Duodenal mucosa (tissue), 2 donors: ENCODE measurements at regions not wholly inside any gene's neighbourhood (a gene's known extent, or its start where the extent isn't known, plus 50 kb on each side); places are given as distances from the start of the nearest gene placed in this dataset.

Experiments
- H3K27ac ChIP-seq: one replicate; pipeline ENCODE4 v1.7.0; 2013; ENCODE audit warnings: low read depth, low read length
- H3K27me3 ChIP-seq, 2 donors: one replicate each; pipeline ENCODE4 v1.7.0; 2013; ENCODE audit warnings: low read length in 2 of 2, control low read depth in 1 of 2; ENCODE audit not compliant: insufficient read depth in 2 of 2, control insufficient read depth in 1 of 2
- H3K36me3 ChIP-seq, 2 donors: one replicate each; pipeline ENCODE4 v1.7.0; 2013; ENCODE audit warnings: low read length in 2 of 2, control low read depth in 1 of 2; ENCODE audit not compliant: insufficient read depth in 2 of 2, control insufficient read depth in 1 of 2
- H3K4me1 ChIP-seq, 2 donors: one replicate each; pipeline ENCODE4 v1.7.0; 2013; ENCODE audit warnings: low read length in 2 of 2, control low read depth in 1 of 2; ENCODE audit not compliant: insufficient read depth in 2 of 2, control insufficient read depth in 1 of 2
- H3K4me3 ChIP-seq, 2 donors: one replicate each; pipeline ENCODE4 v1.7.0; 2013; ENCODE audit warnings: low read length in 2 of 2, low read depth in 1 of 2
- H3K9ac ChIP-seq, 2 donors: one replicate each; pipeline ENCODE4 v1.7.0; 2013; ENCODE audit warnings: low read length in 2 of 2, low read depth in 1 of 2
- H3K9me3 ChIP-seq, 2 donors: one replicate each; pipeline ENCODE4 v1.7.0; 2013; ENCODE audit warnings: low read length in 2 of 2, control low read depth in 1 of 2; ENCODE audit not compliant: control insufficient read depth in 1 of 2

DNA sequence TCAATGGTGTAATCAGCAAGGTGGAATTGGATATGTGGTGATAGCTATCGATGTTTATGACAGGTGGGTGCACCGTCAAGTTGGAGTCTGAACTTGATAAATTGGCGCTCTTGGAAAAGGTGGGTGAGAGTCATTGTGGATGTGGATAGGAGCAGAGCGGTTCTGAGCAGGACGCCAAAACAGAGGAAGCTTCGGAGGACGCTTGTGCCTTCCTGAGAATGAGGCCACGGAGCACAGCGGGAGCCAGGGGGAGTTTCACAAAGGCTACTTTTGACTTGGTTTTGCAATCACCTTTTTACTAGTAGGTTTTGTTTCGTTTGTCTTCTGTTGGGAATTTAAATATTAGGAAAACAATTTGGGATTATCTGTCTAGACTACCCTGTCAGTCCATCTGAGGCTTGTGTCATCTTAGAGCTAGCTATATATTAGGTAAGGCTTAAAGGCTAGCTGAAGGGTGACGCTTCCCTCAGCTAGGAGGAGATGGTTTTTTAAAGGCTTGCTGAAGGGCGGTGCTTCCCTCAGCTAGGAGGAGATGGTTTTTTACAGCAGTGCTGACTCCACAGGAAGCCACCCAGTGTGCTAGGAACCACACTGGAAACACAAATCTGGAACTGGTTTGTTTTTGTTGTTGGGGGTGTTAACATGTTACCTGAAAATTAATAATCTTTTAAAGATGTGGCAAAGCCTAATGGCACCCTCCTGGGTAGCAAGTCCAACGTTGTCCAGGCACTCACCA, 142.4 kb upstream of the IRX4 start:
- H3K4me3 ChIP-seq, result no peak overlapping the region
- H3K27ac ChIP-seq, result no peak overlapping the region
- peaks cover 4 to 7% of the 10 kb centered on the region in 2 donors for H3K27me3 ChIP-seq
- no peaks in the 10 kb centered on the region for H3K9me3 ChIP-seq
- no peaks in the 10 kb centered on the region for H3K36me3 ChIP-seq
- no peaks in the 10 kb centered on the region for H3K4me1 ChIP-seq
- no peak overlapping the region for H3K9ac ChIP-seq

DNA sequence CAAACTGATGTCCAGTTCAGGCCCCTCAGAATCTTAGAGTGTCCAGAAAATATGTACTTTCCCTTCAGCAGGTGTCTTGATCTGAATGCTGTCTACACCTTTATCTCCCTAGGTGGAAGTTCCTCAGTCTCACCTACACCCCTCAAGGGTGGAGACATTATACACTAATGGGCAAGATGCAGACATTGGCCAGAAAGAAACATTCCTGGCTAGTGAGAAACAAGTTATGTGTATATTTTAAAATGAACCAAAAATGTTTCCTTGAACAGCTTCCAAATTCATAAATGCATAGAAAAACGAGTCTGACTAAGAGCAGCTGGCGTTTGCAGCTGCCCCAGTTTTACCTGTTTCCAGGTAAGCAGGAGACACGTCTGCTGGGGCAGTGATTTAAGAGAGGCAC, 140.5 kb upstream of the IRX4 start:
- H3K9ac ChIP-seq, result no peak overlapping the region
- H3K4me3 ChIP-seq, result no peak overlapping the region
- no peak overlapping the region for H3K27ac ChIP-seq
- no peaks in the 10 kb centered on the region for H3K36me3 ChIP-seq
- H3K4me1 ChIP-seq, result no peaks in the 10 kb centered on the region
- H3K27me3 ChIP-seq, result peaks cover 4 to 6% of the 10 kb centered on the region in 2 donors
- H3K9me3 ChIP-seq, result no peaks in the 10 kb centered on the region

DNA sequence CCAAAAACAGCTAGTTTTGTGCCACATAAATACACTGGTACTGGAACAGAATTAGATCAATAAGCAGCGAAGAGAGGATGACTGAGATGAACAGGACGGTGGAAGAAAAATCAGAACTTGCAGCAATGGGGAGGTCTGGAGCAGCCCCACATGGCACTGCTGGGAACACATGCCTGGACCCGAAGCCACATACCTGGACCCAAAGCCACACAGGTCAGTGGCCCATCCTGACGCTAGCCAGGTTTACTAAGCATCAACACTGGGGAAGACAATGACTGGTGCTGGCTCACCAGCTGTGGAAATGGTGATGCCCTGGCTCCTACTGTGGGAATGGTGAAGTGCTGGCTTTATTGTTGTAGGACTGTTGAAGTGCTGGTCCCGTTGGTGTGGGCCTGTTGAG, 139.7 kb upstream of the IRX4 start:
- H3K27ac ChIP-seq, result no peak overlapping the region
- H3K9ac ChIP-seq, result no peak overlapping the region
- peaks cover 4 to 6% of the 10 kb centered on the region in 2 donors for H3K27me3 ChIP-seq
- H3K4me1 ChIP-seq, result no peaks in the 10 kb centered on the region
- no peak overlapping the region for H3K4me3 ChIP-seq
- H3K9me3 ChIP-seq, result no peaks in the 10 kb centered on the region
- no peaks in the 10 kb centered on the region for H3K36me3 ChIP-seq

DNA sequence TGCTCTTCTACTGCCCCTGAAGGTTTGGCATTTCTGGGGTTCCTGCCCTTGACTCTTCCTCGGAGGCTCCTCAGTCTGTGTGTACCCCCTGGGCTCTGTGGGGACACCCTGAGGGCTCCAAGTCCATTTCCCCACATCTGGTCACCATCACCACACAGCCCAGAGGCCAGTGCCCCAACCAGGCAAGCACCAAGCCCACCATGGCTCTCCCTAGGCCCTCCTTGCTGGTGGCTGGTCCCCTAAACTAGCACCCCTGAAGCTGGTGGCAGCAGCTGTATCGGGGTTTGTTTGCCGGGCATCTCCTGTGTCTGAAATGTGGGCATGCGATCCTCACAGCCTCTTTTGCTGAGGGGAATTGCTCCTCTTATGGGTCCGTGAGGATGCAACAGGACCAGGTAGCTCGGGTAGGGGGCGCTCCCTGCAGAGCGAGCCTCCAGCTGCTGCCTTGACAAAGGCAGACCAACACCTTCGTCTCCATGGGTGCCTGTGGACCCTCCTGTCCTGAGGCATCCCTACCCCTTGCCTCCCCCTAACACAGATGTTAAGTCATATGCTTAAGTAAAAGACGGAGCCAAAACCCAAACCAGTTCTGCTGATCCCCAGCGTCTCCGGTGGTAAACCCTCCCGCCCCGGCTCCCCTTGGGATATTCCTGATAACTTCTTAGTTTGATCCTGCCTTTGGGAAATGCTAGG, 138.9 kb upstream of the IRX4 start:
- Histone ChIP-seq H3K9me3 (no peaks in the 10 kb centered on the region), H3K4me3 (no peak overlapping the region), H3K4me1 (no peaks in the 10 kb centered on the region), H3K27me3 (peaks cover 4 to 6% of the 10 kb centered on the region in 2 donors), H3K27ac (no peak overlapping the region), H3K9ac (no peak overlapping the region), H3K36me3 (no peaks in the 10 kb centered on the region)

DNA sequence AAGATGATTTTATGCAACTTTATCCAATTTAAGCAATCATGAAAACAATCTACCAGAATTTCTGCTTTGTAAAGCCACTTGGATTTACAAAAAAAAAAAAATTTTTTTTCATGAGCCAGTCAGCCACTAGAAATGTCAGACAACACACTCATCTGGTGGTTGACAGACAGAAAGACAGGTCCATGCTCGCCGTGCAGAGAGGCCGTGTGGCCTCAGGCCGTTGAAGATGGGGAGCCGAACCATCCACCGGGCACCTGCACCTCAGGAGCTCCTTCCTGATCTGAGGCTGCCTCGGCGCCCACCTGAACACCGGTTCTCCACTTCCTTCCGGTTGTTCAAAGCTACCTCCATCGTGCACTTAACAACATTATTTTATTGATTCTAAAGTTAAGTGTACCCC, 138.0 kb upstream of the IRX4 start:
- no peak overlapping the region for H3K9ac ChIP-seq
- H3K9me3 ChIP-seq, result no peaks in the 10 kb centered on the region
- H3K4me3 ChIP-seq, result no peak overlapping the region
- no peak overlapping the region for H3K27ac ChIP-seq
- H3K4me1 ChIP-seq, result no peaks in the 10 kb centered on the region
- H3K36me3 ChIP-seq, result no peaks in the 10 kb centered on the region
- peaks cover 4 to 6% of the 10 kb centered on the region in 2 donors for H3K27me3 ChIP-seq

DNA sequence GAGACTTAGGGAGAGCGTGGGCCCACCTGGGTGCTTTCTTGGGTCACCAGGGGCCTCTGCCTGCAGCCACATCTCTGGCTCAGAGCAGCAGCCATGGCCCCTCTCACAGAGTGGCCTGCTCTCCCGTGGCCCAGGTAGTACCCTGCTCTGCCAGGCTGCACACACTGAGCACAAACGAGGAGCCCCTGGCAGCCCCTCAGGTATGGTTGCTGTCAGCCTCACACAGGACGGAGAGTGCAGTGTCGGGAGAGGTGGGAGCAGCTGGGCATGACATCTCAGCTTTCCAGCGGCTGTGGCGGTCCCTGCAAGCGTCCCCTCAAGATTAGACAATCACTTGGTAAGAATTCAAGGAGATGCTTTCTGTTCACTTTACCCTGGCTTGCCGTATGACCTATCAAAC, 137.0 kb upstream of the IRX4 start:
- H3K27ac ChIP-seq, result no peak overlapping the region
- H3K9me3 ChIP-seq, result no peaks in the 10 kb centered on the region
- no peaks in the 10 kb centered on the region for H3K4me1 ChIP-seq
- H3K36me3 ChIP-seq, result no peaks in the 10 kb centered on the region
- H3K27me3 ChIP-seq, result peaks cover 4 to 6% of the 10 kb centered on the region in 2 donors
- H3K4me3 ChIP-seq, result no peak overlapping the region
- H3K9ac ChIP-seq, result no peak overlapping the region

DNA sequence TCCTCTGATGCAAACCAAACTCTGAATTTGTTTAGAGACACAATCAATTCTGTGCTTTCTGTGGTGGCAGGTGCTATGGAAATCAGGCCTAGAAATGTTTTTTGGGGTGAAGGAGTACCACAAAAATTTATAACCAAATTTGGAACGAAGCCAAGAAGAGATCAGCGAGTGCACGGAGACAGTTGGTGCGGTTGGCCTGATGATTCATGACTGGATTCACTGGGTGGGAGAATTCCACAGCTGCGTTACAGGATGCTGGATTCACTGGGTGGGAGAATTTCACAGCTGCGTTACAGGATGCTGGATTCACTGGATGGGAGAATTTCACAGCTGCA, 135.6 kb upstream of the IRX4 start:
- H3K27me3 ChIP-seq, result peaks cover 4 to 6% of the 10 kb centered on the region in 2 donors
- no peaks in the 10 kb centered on the region for H3K36me3 ChIP-seq
- H3K9me3 ChIP-seq, result no peaks in the 10 kb centered on the region
- H3K9ac ChIP-seq, result no peak overlapping the region
- H3K4me3 ChIP-seq, result no peak overlapping the region
- no peak overlapping the region for H3K27ac ChIP-seq
- no peaks in the 10 kb centered on the region for H3K4me1 ChIP-seq

DNA sequence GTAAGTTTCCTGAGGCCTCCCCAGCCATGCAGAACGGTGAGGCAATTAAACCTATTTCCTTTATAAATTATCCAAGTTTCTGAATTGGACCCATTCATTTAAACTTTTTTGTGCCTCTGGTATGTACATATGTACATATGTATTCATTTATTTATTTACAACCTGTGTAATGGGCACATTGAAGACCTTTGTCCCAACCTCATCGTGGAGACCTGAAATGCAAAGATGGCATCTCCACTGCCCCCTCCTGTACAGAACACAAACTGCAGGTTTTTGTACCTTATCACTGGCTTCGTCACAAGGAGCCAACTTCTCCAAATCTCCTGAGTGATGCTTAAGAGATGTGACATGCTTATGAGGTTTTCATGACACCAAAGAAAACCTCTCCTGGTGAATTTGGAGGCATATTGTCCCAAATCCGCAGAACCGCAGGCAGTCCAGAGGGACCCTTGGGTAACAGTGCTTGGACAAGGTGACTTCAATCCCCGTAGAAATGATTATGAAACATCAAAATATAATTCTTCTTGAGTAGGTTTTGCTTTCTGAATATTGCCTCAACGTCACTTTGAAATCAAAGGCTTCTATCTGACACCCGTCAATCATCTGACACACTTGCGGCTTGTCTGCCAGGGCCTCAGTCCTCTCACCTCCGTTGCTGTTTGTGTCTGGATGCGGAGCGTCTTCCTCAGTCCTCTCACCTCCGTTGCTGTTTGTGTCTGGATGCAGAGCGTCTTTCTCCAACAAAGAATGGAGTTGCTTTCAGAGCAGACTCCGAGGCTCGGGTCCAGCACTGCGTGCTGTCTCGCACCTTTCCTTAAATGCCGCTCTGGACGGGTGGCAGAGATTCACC, 135.0 kb upstream of the IRX4 start:
- Histone ChIP-seq H3K36me3 (no peaks in the 10 kb centered on the region), H3K27ac (no peak overlapping the region), H3K27me3 (peaks cover 4 to 6% of the 10 kb centered on the region in 2 donors), H3K9me3 (no peaks in the 10 kb centered on the region), H3K4me3 (no peak overlapping the region), H3K4me1 (no peaks in the 10 kb centered on the region), H3K9ac (no peak overlapping the region)

DNA sequence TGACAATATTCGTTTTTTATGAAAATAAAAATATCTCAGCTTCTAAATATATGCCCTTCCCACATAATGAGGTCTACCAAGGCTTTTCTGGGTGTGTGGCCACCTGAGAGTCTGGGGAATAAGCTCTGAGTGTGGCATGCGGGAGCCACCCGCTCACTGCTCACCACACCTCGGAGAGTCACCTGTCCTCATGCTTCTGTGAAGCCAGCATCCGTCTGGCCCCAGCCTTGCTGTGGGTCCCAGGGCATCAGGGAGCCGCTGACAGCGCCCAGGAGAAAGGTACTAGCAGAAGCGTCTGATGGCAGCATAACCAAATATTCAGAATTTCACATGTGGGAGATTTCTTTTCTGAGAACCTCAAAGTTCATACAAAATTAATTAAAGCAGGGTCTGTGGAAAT, 133.2 kb upstream of the IRX4 start:
- H3K36me3 ChIP-seq, result no peaks in the 10 kb centered on the region
- H3K27ac ChIP-seq, result no peak overlapping the region
- H3K4me3 ChIP-seq, result no peak overlapping the region
- no peaks in the 10 kb centered on the region for H3K9me3 ChIP-seq
- H3K27me3 ChIP-seq, result no peaks in the 10 kb centered on the region
- no peaks in the 10 kb centered on the region for H3K4me1 ChIP-seq
- H3K9ac ChIP-seq, result no peak overlapping the region
